MG63 (cell line): ENCODE measurements at regions not wholly inside any gene's neighbourhood (a gene's known extent, or its start where the extent isn't known, plus 50 kb on each side); places are given as distances from the start of the nearest gene placed in this dataset.

Experiments used
- DNase-seq: peaks from one replicate; pipeline ENCODE4 v3.0.0-alpha.2; 2020
- H3K27me3 ChIP-seq: fragments of 250-450 bp; sonication (Bioruptor Pico); 2 replicates; pipeline ENCODE4 v1.5.1; 2020; ENCODE audit warnings: mild to moderate bottlenecking, moderate library complexity
- H3K36me3 ChIP-seq: fragments of 250-450 bp; sonication (Bioruptor Pico); 2 replicates; pipeline ENCODE4 v1.5.1; 2020; ENCODE audit warnings: mild to moderate bottlenecking, moderate library complexity
- H3K4me3 ChIP-seq: fragments of 250-450 bp; sonication (Bioruptor Pico); 2 replicates; pipeline ENCODE4 v1.5.1; 2020; ENCODE audit warnings: mild to moderate bottlenecking, moderate library complexity
- H3K9me3 ChIP-seq: fragments of 250-450 bp; sonication (Bioruptor Pico); 2 replicates; pipeline ENCODE4 v1.5.1; 2020; ENCODE audit warnings: mild to moderate bottlenecking, moderate library complexity

DNA sequence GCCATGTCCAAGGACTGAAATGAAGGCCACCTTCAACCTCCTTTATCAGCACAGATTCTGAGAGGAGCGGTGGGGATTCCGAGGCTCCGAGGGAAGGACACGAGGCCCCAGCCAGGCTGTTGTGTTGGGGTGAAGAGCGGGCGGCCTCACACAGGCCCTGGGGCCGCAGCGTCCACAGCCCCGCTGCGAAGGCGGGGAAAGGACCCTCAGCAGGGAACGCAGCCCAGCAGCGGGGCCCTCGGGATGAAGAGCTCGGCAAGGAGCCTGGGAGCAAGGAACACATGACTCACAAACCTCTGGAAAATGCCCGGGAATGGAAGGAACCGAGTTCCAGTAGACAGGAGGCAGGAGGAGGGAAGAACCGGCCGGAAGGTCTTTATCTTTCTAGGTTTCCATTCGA lies 227.2 kb downstream of the BRD1 start:
- H3K27me3 ChIP-seq, result no peaks in the 10 kb centered on the region
- H3K36me3 ChIP-seq, result no peaks in the 10 kb centered on the region
- H3K4me3 ChIP-seq, result no peak overlapping the region
- DNase-seq, result no peak
- peaks cover 8% of the 10 kb centered on the region for H3K9me3 ChIP-seq

DNA sequence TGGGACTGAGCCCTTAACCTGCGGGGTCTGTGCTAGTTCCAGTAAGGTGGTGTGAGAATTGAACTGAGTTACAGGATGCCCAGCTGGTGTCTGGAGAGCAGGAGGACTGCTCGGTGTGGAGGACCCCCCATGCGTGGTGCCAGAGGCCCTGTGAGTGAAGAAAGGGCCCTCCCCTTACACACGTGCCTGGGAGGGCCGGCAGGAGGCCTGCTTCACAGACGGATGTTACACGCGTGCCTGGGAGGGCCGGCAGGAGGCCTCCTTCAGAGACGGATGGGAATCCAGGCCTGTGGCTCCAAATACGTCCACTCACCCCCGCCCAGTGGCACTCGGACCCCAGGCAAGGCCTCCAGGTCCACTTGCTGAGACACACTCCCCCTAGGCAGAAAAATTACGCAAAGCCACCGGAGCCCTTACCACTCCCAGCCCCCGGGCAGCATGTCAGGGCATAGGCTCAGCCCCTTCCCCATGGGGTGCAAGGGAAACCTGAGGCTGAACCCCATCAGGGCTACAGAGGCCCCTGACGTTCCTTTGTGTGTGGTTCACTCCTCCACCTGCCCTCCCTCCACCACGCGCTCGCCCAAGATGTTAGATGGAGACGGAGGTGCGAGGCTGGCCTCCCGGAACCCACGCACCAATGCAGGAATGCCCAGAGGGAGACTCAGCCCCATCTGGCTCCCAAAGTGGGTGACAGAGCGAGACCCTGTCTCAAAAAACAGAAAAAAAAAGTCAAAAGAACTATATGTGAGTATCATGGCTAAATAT lies 227.8 kb downstream of the BRD1 start:
- Histone ChIP-seq H3K27me3 (no peaks in the 10 kb centered on the region), H3K9me3 (peaks cover 5% of the 10 kb centered on the region), H3K36me3 (no peaks in the 10 kb centered on the region), H3K4me3 (no peak overlapping the region)
- DNase-seq, result no peak

DNA sequence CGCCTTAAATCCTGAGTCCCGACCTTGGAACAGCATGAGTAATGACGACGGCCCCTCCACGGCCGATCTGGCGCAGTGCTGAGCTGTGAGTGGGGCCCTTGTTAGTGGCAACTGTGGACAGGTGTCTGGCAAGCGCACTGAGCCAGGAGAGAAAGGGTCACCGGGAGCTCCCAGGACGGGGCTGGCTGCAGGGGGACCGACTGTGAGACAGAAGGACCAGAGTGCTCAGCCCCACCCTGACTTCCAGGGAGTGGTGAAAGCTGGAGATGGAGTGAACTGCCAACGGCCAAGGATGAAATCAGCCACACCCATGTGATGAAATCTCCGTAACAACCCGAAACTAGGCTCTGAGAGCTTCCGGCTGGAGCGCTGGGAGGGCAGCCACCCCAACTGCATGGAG lies 228.6 kb downstream of the BRD1 start:
- no peaks in the 10 kb centered on the region for H3K9me3 ChIP-seq
- no peak overlapping the region for H3K4me3 ChIP-seq
- H3K27me3 ChIP-seq, result no peaks in the 10 kb centered on the region
- no peak for DNase-seq
- H3K36me3 ChIP-seq, result no peaks in the 10 kb centered on the region

DNA sequence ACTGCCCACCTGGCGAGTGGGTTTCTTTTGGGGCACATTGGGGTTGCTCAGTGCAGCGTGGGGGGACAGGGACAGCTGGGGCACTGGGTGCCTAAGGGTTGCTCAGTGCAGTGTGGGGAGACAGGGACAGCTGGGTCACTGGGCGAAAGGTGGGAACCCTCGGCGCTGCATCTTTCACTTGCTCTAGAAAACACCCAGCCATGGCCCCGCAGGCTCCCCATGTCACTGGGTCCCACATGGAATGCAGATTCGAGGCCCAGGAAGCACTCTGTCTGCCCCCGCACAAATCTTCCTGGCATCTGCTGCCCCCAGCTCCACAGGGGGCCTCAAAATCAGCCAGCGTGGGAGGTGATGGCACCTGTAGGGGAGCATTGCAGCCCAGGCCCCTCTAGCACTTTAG lies 229.3 kb downstream of the BRD1 start:
- no peak for DNase-seq
- Histone ChIP-seq H3K9me3 (no peaks in the 10 kb centered on the region), H3K36me3 (no peaks in the 10 kb centered on the region), H3K27me3 (no peaks in the 10 kb centered on the region), H3K4me3 (no peak overlapping the region)

DNA sequence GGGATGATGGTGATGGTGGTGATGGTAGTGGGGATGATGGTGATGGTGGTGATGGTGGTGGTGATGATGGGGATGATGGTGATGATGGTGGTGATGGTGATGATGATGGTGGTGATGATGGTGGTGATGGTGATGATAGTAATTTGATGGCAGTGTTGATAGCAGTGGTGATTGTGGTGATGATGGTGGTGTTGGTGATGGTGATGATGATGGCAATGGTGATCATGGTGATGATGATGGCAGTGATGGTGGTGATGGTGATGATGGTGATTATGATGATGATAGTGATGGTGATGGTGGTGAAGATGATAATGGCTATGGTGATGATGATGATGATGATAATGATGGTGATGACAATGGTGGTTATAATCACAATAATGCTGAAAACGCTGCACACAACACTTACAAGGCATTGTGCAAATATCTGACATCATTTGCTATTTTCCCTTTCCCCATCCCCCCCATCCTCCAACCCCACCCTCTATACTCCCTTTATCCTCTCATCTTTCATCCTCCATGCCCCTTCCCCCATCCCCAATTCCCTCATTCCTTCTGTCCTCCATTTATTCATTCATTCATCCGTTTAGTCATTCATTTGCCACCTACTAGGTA lies 230.1 kb downstream of the BRD1 start:
- Histone ChIP-seq H3K9me3 (no peaks in the 10 kb centered on the region), H3K4me3 (no peak overlapping the region), H3K36me3 (no peaks in the 10 kb centered on the region), H3K27me3 (no peaks in the 10 kb centered on the region)
- no peak for DNase-seq

DNA sequence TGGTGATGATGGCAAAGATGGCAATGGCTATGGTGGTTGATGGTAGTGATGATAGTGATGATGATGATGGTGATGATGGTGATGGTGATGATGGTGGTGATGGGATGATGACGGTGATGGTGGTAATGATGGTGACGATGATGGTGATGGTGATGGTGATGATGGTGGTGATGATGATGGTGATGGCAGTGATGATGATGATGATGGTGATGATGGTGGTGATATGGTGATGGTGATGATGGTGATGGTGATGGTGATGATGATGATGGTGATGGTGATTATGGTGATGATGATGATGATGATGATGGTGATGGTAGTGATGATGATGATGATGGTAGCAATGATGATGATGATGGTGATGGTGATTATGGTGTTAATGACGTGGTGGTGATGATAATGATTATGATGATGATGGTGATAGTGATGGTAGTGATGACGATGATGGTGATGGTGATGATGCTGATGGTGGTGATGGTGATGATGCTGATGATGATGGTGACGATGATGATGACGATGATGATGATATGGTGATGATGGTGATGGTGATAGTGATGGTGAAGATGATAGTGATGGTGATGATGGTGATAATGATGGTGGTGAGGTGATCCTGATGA lies 232.1 kb downstream of the BRD1 start:
- H3K4me3 ChIP-seq, result no peak overlapping the region
- no peaks in the 10 kb centered on the region for H3K27me3 ChIP-seq
- no peaks in the 10 kb centered on the region for H3K9me3 ChIP-seq
- no peak for DNase-seq
- no peaks in the 10 kb centered on the region for H3K36me3 ChIP-seq

DNA sequence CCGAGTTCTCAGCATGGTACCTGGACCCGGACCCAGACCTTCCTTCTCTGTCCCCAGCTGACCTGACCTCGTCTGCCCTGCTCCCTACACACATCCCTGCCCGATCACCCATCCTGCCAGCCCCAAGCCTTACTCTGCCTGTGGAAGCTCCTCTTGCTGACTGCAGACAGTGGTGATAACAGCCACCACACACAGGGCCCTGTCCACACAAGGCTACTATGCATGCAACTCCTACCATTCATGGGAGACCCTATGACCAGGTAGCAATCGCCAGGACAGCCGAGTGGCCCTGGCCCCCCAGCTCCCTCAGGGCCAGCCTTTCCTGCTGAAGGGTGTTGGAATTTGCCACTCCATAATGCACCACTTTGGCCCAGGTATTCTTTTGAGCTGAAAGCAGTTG lies 233.6 kb downstream of the BRD1 start:
- H3K27me3 ChIP-seq, result no peaks in the 10 kb centered on the region
- H3K4me3 ChIP-seq, result no peak overlapping the region
- DNase-seq, result no peak
- H3K9me3 ChIP-seq, result no peaks in the 10 kb centered on the region
- no peaks in the 10 kb centered on the region for H3K36me3 ChIP-seq

DNA sequence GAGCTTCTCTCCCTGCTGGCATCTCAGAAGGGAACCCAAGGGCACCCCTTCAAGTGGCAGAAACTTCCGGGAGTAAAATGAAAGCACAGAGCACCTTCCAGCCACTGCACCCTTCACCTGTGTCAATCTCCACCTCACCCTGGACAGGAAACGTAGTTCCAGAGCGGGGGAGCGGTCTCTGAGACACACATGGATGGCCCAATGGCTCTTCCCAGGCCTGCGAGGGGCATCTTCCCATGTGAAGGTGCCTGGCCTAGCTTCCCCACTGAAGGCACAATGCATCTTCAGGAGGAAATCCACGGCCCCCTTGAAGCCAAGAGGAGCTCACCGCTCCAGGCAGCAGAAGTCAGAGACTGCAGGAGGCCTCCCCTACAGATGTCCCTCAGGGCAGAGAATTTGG lies 234.2 kb downstream of the BRD1 start:
- H3K4me3 ChIP-seq, result no peak overlapping the region
- DNase-seq, result no peak
- no peaks in the 10 kb centered on the region for H3K9me3 ChIP-seq
- H3K36me3 ChIP-seq, result no peaks in the 10 kb centered on the region
- no peaks in the 10 kb centered on the region for H3K27me3 ChIP-seq

DNA sequence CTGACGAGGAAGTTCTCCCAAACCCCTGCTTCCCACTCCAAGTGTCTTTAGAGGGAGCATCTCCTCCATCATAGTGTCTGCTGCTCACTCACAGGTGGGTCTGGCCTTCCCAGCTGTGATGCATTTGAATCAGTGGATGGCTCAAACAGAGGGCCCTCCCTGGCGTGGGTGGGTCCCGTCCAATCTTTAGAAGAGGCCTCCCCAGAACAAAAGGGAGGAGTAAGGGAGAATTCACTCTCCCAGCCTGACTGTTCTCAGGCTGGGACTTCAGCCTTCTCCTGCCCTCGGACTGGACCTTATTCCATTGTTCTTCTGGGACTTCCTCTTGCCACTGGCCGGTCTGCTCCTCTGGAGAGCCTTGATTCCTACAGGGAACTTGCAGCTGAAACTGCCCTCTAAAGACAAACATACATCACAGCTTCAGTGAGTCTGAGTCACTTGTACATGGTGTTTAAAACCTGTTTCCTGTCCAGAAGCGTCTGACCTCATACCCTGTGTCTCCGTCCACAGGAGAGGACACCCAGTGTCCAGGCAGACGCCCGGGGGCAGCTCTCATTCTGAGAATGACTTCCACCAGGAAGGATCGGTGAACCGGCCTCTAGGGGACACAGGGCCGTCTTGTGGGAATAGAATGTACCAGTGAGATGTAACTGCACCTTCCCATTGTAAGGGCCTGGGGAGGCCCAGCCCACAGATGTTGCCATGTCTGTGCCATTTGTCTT lies 234.7 kb downstream of the BRD1 start:
- DNase-seq, result no peak
- Histone ChIP-seq H3K27me3 (no peaks in the 10 kb centered on the region), H3K9me3 (no peaks in the 10 kb centered on the region), H3K4me3 (no peak overlapping the region), H3K36me3 (no peaks in the 10 kb centered on the region)

DNA sequence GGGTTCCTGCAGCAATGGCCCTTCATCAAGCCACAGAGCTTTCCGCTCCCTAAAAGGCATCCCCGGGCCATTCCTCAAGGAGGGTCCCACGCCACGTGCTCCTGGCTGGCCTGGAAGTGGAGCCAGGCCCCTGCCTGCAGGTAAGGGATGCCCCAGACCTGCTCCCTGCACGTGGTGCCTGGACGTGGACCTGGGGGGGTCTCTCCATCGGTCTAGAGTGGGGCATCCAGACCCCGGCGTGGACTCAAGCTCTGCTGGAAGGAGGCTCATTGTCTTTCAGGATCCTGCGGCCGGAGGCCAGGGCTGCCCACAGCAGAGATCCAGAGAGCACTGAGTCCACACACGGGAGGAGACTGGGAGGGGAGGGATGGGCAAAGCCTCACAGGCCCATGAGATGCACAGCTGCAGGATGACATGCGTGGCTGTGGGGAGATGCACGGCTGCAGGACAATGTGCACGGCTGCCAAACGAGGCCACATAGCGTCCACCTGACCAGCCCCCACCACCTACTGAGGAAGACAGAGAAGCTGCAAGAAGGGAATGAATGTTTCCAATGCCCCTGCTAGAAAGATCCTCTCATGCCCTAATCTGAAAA lies 236.7 kb downstream of the BRD1 start:
- DNase-seq, result no peak
- H3K9me3 ChIP-seq, result no peaks in the 10 kb centered on the region
- no peak overlapping the region for H3K4me3 ChIP-seq

DNA sequence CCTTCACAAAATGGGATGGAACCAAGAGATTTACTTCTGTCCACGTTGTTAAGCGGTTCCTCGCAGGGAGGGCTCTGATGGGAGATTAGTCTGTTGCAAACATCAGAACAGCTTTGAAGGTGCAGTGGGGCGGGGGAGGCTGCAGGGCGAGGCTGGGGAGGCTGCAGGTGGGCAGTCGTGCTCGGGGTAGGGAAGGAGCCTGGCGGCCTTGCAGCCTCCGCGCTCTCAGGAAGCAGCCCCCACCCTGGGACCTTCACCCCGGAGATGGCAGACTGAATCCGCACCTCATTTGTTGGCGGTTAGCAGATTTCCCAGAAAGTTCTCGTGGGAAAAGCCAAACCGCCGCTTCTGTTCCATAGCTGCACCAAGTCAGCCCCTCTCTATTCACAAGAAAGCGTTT lies 237.3 kb downstream of the BRD1 start:
- no peak for DNase-seq
- Histone ChIP-seq H3K27me3 (no peaks in the 10 kb centered on the region), H3K36me3 (no peaks in the 10 kb centered on the region), H3K9me3 (no peaks in the 10 kb centered on the region), H3K4me3 (no peak overlapping the region)

More for the DNA sequence above, 236.7 kb downstream of the BRD1 start:
- H3K36me3 ChIP-seq, result no peaks in the 10 kb centered on the region
- H3K27me3 ChIP-seq, result no peaks in the 10 kb centered on the region

DNA sequence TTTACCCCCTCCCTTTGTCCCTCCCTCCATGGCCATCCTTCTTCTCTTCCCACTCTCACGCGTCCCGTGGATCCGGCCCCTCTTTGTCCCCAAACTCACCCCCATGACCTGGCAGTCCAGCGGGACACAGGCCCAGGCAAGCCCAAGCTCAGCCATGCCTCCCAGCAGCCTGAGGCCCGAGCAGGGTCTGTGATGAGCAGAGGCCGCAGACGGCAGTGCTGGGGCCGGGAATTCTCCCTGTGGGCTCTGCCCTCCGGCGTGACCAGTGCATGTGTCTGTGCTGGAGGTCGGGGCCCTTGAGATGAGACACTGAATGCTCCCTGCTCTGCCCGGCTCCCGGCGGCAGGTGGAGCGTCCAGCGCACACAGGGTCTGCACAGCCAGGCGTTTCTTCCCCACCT lies 237.9 kb downstream of the BRD1 start:
- H3K4me3 ChIP-seq, result no peak overlapping the region
- no peaks in the 10 kb centered on the region for H3K9me3 ChIP-seq
- DNase-seq, result no peak

DNA sequence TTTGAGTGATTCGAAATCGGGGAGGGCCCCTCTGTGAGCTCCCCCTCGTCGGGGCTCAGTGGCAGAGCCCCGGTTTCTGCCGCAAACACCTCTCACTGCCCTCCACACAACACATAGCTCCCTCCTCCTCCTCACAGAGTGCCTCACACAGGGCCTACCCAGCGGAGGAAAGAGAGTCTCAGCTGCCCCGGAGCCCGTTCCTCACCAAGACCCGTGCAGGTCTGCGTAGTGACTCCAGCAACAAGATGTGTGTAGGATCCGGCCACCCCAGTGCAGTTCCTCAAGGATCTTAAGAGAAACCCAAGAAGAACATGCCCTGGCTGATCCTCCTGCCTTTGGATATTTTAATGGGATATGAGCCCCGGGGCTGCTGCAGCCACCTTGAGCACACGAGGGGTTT lies 238.4 kb downstream of the BRD1 start:
- Histone ChIP-seq H3K9me3 (no peaks in the 10 kb centered on the region), H3K27me3 (peaks cover 4% of the 10 kb centered on the region; the same call in 1 of the 2 replicates), H3K36me3 (no peaks in the 10 kb centered on the region), H3K4me3 (no peak overlapping the region)
- no peak for DNase-seq

More for the DNA sequence above, 237.9 kb downstream of the BRD1 start:
- Histone ChIP-seq H3K36me3 (no peaks in the 10 kb centered on the region), H3K27me3 (peaks cover under 1% of the 10 kb centered on the region; the same call in 1 of the 2 replicates)

DNA sequence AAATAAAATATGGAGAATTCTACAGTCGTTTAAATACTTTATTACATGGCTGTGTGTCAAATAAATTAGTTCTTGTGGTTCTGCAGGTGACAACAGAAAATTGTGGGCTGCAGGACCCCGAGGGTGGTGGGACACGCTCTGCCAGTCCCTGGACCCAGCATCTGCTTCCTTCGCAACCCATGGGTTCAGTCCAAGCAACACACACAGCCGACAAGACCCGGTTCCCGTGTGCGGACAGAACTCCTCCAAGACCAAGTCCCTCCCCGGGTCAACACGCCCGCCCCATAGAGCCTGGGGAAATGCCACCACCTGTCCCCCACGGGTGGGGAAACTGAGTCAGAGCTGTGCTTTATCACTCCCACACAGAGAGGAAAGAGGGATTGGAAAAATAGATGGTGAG lies 238.9 kb downstream of the BRD1 start:
- Histone ChIP-seq H3K27me3 (peaks cover 4% of the 10 kb centered on the region; the same call in 1 of the 2 replicates), H3K36me3 (no peaks in the 10 kb centered on the region), H3K9me3 (no peaks in the 10 kb centered on the region), H3K4me3 (no peak overlapping the region)
- DNase-seq, result no peak

DNA sequence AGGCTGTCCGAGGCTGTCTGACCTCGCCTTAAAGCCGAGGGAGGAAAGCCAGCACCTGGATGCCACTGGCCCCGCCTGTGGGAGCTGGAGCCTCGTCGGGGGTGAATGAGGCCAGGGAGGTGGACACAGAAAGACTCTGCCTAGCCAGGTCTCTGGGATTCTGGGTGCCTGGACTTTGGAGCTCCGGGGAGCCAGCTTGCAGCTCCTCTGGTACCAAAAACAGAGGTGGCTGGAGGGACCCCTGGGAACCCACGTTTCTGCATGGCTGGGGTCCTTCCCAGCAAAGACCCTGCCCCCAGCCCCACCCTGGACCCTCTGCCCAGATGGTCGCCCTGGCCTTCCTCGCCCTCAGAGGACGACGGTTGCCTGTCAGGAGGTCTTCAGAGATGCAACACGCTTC lies 239.7 kb downstream of the BRD1 start:
- Histone ChIP-seq H3K9me3 (no peaks in the 10 kb centered on the region), H3K4me3 (no peak overlapping the region), H3K36me3 (no peaks in the 10 kb centered on the region), H3K27me3 (peaks cover 6% of the 10 kb centered on the region; the same call in 1 of the 2 replicates)
- no peak for DNase-seq

DNA sequence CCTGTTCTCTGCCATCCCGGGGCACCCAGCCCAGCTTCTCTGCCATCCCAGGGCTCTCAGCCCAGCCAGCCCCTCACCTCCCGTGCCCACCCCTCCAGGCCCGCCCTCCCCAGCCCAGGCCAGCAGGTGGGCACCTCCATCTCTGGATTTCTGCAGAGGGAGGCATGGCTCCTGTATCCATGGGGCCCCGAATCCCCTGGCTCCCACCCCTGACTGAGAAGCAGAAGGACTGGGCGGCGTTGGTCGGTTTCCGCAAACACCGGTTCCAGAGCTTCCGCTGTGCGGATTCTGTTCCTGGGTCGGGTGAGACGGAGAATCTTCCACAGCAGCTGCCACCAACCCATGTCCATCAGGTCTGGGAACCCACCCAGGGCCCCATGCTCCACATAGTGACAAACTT lies 240.3 kb downstream of the BRD1 start:
- Histone ChIP-seq H3K27me3 (peaks cover 6% of the 10 kb centered on the region; the same call in 1 of the 2 replicates), H3K9me3 (no peaks in the 10 kb centered on the region), H3K4me3 (no peak overlapping the region), H3K36me3 (no peaks in the 10 kb centered on the region)
- DNase-seq, result no peak

DNA sequence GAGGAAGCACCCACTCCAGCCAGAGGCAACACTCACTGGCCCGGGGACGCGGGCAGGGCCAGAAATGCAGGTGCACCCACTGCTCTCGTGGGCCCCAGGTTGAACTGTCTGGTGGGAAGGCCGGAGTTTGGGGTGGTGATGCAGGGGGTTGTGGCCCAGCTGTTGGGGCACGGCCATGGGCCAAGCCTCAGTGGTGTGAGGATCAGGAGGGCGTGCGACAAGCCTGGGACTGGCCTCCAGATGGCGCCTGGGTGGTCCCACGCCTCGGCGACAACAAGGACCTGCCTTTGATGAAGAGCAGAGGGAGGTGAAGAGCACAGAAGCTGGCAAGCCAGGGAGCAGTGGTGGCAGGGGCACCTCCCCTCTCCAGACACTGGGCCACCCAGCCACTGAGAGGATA lies 240.8 kb downstream of the BRD1 start:
- Histone ChIP-seq H3K36me3 (no peaks in the 10 kb centered on the region), H3K27me3 (peaks cover 6% of the 10 kb centered on the region; the same call in 1 of the 2 replicates), H3K4me3 (no peak overlapping the region), H3K9me3 (no peaks in the 10 kb centered on the region)
- no peak for DNase-seq
